ENCODE measurements at regions not wholly inside any gene's neighbourhood (a gene's known extent, or its start where the extent isn't known, plus 50 kb on each side); places are given as distances from the start of the nearest gene placed in this dataset.
A peak's percentile ranks its signal among the peaks of the same experiment; 100 is the strongest.
"Not testable (repeated sequence)": the region's sequence is repeated elsewhere in the genome, so short reads cannot be mapped to it uniquely, and the experiment has no call there.

- H3K27me3 Mint-ChIP-seq (ENCODE audit: low read depth); DNase-seq (ENCODE audit: low spot score); H3K36me3 Mint-ChIP-seq (ENCODE audit: low read depth); H3K27ac Mint-ChIP-seq; H3K4me3 Mint-ChIP-seq; H3K4me1 Mint-ChIP-seq (ENCODE audit: low read depth); H3K9me3 Mint-ChIP-seq: not testable (repeated sequence)
Observed at GRCh38 chr4:77452117-77452516, 153.5 kb upstream of the CXCL13 start.

DNA sequence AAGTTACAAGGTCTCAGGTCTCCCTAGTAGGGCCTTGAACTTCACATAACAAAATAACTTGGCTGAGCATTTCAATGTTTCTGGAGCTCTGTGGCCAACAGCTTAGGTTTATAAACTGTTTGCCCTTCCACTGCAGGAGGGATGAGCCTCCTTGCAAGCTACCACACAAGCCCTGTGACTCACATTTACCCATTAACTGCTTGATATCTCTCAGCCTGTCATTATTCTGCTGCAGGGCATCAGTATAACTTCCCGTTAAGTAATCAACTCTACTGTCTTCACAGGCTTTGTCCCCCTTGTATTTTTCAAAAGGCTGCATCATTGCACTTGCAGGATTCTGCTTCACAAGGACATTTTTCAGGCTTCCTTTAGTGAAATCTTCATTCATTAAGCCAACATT is 151.7 kb upstream of the CXCL13 start:
- Mint-ChIP-seq H3K27me3 (ENCODE audit: low read depth) (peaks cover 3% of the 10 kb centered on the region), H3K4me3 (no peak overlapping the region), H3K27ac (no peak overlapping the region), H3K4me1 (ENCODE audit: low read depth) (no peaks in the 10 kb centered on the region), H3K36me3 (ENCODE audit: low read depth) (no peaks in the 10 kb centered on the region), H3K9me3 (no peaks in the 10 kb centered on the region)
- DNase-seq (ENCODE audit: low spot score), result no peak

- DNase-seq (ENCODE audit: low spot score), result no peak
- no peaks in the 10 kb centered on the region for H3K9me3 Mint-ChIP-seq
- H3K4me1 Mint-ChIP-seq (ENCODE audit: low read depth), result no peaks in the 10 kb centered on the region
- no peaks in the 10 kb centered on the region for H3K36me3 Mint-ChIP-seq (ENCODE audit: low read depth)
- H3K27me3 Mint-ChIP-seq (ENCODE audit: low read depth), result peaks cover 3% of the 10 kb centered on the region
- H3K4me3 Mint-ChIP-seq, result no peak overlapping the region
- H3K27ac Mint-ChIP-seq, result no peak overlapping the region
Observed at GRCh38 chr4:77454858-77455257, 150.8 kb upstream of the CXCL13 start.

DNA sequence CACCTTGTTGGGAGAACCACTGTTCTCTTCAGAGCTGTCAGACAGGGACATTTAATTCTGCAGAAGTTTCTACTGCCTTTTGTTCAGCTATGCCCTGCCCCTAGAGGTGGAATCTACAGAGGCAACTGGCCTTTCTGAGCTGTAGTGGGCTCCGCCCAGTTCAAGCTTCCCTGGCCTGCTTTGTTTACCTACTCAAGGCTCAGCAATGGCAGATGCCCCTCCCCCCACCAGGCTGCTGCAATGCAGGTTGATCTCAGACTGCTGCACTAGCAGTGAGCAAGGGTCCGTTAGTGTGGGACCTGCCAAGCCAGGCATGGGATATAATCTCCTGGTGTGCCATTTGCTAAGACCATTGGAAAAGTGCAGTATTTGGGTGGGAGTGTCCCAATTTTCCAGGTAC is 141.5 kb upstream of the CXCL13 start:
- H3K36me3 Mint-ChIP-seq (ENCODE audit: low read depth); H3K9me3 Mint-ChIP-seq; H3K27ac Mint-ChIP-seq; H3K27me3 Mint-ChIP-seq (ENCODE audit: low read depth); H3K4me1 Mint-ChIP-seq (ENCODE audit: low read depth); DNase-seq (ENCODE audit: low spot score); H3K4me3 Mint-ChIP-seq: not testable (repeated sequence)

DNA sequence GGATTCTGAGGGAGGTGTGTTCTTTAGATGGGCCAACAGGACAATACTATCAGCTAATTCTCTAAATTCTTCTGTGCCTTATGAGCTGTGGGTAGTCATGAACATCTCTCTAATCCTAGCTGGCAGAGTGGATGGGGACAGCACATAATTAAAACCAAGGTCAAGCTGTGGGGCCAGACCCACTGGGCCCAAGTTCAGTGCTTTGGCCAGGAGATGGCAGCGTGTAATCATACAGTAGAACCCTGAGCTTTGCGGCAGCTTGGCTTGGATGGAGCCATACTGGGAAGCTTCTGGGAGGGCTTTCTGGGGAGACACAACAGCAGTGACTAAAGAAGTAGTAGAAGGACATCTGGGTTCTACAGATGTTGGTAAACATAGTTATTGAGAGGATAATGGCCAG is 140.3 kb upstream of the CXCL13 start:
- peak; percentile 26 for DNase-seq (ENCODE audit: low spot score)
- Mint-ChIP-seq H3K4me3 (no peak overlapping the region), H3K27me3 (ENCODE audit: low read depth) (peaks cover 2% of the 10 kb centered on the region), H3K36me3 (ENCODE audit: low read depth) (no peaks in the 10 kb centered on the region), H3K27ac (no peak overlapping the region), H3K4me1 (ENCODE audit: low read depth) (no peaks in the 10 kb centered on the region), H3K9me3 (no peaks in the 10 kb centered on the region)

DNA sequence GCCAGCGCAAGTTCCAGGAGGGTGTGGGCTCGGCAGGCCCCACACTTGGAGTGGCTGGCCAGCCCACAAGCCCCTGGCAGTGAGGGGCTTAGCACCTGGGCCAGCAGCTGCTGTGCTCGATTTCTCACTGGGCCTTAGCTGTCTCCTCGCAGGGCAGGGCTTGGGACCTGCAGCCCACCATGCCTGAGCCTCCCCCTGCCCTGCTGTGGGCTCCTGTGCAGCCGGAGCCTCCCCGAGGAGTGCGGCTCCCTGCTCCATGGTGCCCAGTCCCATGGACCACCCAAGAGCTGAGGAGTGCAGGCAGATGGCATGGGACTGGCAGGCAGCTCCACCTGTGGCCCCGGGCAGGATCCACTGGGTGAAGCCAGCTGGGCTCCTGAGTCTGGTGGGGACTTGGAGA is 139.2 kb upstream of the CXCL13 start:
- Mint-ChIP-seq H3K27ac (no peak overlapping the region), H3K36me3 (ENCODE audit: low read depth) (no peaks in the 10 kb centered on the region), H3K4me3 (no peak overlapping the region), H3K27me3 (ENCODE audit: low read depth) (peaks cover 2% of the 10 kb centered on the region), H3K4me1 (ENCODE audit: low read depth) (no peaks in the 10 kb centered on the region), H3K9me3 (no peaks in the 10 kb centered on the region)
- DNase-seq (ENCODE audit: low spot score), result no peak

DNA sequence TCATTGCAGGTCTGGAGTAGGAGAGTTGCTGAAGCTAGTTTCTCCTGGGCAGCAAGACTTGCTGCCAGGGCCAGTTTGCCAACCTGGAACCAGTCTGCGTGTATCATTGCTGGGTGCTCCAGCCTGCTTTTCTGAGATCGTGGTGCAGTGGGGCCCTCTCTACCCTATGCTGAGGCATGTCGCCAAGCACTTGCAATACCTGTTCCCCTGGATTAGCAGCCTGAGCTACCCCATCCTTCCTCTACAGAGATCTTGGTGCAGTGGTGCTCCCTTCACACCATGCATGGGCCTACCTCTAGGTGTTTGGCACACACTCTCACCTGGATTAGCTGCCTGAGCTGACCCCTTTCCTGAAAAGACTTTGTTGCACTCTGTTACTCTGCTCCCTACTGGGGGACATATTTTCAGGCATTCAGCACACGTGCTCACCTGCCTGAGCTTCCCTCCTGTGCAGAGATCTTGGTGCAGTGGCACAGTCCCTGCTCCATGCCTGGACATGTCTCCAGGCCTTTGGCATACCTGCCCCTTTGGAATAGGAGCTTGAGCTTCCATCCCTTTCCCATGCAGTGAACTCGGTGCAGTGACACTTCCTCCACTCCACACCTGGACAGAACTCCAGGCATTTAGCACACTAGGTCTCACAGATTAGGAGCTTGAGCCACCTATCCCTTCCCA is 133.7 kb upstream of the CXCL13 start:
- no peaks in the 10 kb centered on the region for H3K9me3 Mint-ChIP-seq
- no peak overlapping the region for H3K27ac Mint-ChIP-seq
- peaks cover 17% of the 10 kb centered on the region for H3K27me3 Mint-ChIP-seq (ENCODE audit: low read depth)
- no peaks in the 10 kb centered on the region for H3K4me1 Mint-ChIP-seq (ENCODE audit: low read depth)
- H3K4me3 Mint-ChIP-seq, result no peak overlapping the region
- H3K36me3 Mint-ChIP-seq (ENCODE audit: low read depth), result no peaks in the 10 kb centered on the region
- no peak for DNase-seq (ENCODE audit: low spot score)

DNA sequence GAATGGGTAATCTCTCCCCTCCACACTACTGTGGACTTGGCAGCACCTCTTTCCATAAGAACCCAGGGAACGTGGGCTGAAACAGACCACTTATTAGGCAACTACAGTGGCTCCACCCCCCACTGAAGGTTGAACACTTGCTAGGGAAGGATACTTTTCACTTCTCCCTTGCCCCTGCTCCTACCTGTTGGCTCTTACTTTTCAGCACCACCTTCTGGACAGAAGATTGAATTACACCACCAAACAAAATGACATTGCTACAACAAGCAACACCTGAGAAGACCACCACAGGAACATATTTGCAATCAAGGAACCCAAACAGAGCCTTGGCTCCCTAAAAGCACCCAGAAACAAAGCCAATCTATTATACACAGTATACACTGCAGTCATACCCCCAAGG is 132.1 kb upstream of the CXCL13 start:
- Mint-ChIP-seq H3K9me3 (no peaks in the 10 kb centered on the region), H3K27ac (no peak overlapping the region), H3K4me1 (ENCODE audit: low read depth) (no peaks in the 10 kb centered on the region), H3K36me3 (ENCODE audit: low read depth) (no peaks in the 10 kb centered on the region), H3K27me3 (ENCODE audit: low read depth) (peaks cover 17% of the 10 kb centered on the region), H3K4me3 (no peak overlapping the region)
- DNase-seq (ENCODE audit: low spot score), result no peak

DNA sequence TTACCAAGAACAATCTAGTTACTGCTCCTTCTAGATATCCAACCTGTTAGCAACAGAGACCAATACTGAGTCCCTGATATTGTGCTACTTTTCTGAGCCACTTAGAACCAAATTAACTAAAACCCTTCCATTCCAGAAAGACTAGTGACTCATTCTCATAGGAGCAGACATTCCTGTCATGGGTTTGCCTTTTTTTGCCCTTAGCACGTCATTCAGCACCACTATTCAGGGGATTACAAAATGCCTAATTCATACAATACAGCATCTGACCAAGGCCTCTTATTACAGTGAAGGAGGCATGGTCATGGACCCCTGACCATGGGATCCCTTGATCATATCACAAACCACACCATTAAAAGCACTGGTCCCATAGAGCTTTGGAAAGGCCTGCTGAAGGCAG is 123.8 kb upstream of the CXCL13 start:
- no peaks in the 10 kb centered on the region for H3K9me3 Mint-ChIP-seq
- H3K4me1 Mint-ChIP-seq (ENCODE audit: low read depth), result no peaks in the 10 kb centered on the region
- no peak overlapping the region for H3K4me3 Mint-ChIP-seq
- H3K27me3 Mint-ChIP-seq (ENCODE audit: low read depth), result no peaks in the 10 kb centered on the region
- no peak overlapping the region for H3K27ac Mint-ChIP-seq
- H3K36me3 Mint-ChIP-seq (ENCODE audit: low read depth), result no peaks in the 10 kb centered on the region
- no peak for DNase-seq (ENCODE audit: low spot score)

GRCh38 chr4:77488882-77489281 is 116.7 kb upstream of the CXCL13 start:
- Mint-ChIP-seq H3K9me3 (no peaks in the 10 kb centered on the region), H3K36me3 (ENCODE audit: low read depth) (no peaks in the 10 kb centered on the region), H3K4me1 (ENCODE audit: low read depth) (no peaks in the 10 kb centered on the region), H3K27ac (no peak overlapping the region), H3K27me3 (ENCODE audit: low read depth) (no peaks in the 10 kb centered on the region), H3K4me3 (no peak overlapping the region)
- DNase-seq (ENCODE audit: low spot score), result no peak

DNA sequence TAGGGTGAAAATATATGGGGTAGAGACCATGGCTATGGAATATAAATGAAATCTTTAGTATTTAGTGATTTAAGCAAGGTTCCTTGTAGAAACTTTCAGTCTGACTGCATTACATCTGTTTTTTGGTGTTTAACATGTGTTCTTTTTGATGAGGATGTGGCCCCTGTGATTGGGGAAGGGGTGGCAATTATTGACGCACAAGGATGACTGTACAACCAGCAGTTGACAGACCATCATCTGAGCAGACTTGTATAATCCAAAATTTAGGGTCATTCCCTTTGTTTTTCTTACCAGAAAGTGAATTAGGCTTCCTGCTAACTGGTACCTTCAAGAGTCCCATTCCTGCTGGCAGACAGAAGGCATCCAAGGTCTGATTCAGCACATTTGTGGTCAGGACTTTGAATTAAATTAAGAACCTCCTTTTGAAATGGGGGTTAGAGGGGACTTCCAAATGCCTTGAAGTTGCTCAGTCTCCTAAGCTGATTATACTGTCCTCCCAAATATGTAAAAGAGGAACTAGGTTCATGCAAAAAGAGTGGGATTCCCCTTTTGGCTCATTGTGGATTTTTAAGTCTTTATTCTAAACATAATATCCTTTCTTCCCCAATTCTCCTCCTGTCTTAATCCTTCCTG is 112.4 kb upstream of the CXCL13 start:
- peaks cover under 1% of the 10 kb centered on the region for H3K27me3 Mint-ChIP-seq (ENCODE audit: low read depth)
- no peaks in the 10 kb centered on the region for H3K9me3 Mint-ChIP-seq
- H3K36me3 Mint-ChIP-seq (ENCODE audit: low read depth), result no peaks in the 10 kb centered on the region
- no peak overlapping the region for H3K4me3 Mint-ChIP-seq
- H3K27ac Mint-ChIP-seq, result no peak overlapping the region
- DNase-seq (ENCODE audit: low spot score), result no peak
- H3K4me1 Mint-ChIP-seq (ENCODE audit: low read depth), result no peaks in the 10 kb centered on the region

DNA sequence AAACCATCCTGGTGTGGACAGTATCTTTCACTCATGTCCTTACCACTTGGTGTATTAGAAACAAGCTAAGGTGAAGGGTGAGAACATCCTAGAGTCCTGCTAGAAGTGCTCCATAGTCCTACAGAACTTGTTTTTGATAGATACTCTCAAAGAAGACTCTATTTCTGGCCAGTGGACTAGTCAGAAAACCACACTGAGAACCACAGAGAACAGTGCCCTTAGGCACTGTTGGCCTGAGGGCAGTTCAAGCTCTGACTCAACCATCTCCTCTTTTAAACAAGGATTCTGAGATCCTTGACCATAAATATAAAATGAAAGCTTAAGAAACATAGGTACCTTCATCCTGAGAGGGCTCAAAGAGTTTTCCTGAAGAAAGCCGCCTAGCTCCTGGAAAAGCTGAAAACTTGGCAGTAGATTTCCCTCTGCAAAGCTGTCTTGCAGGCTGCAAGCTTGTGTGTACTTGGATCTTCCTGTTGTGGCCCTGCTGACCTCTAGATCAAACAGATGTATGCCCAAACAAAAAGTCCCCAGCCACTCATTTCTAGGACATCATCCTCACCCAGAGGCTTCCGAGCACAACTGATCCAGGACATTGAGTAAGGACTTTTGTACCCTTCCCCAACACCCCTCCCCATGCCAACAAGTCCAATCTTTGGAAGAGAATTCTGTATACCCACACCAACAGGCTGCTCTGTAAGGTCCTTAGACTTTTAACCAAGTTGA is 111.6 kb upstream of the CXCL13 start:
- Mint-ChIP-seq H3K36me3 (ENCODE audit: low read depth) (no peaks in the 10 kb centered on the region), H3K4me1 (ENCODE audit: low read depth) (no peaks in the 10 kb centered on the region), H3K9me3 (no peaks in the 10 kb centered on the region), H3K4me3 (no peak overlapping the region), H3K27ac (no peak overlapping the region), H3K27me3 (ENCODE audit: low read depth) (peaks cover 2% of the 10 kb centered on the region)
- DNase-seq (ENCODE audit: low spot score), result no peak

- H3K36me3 Mint-ChIP-seq (ENCODE audit: low read depth), result no peaks in the 10 kb centered on the region
- DNase-seq (ENCODE audit: low spot score), result no peak
- H3K9me3 Mint-ChIP-seq, result no peaks in the 10 kb centered on the region
- peaks cover 5% of the 10 kb centered on the region for H3K27me3 Mint-ChIP-seq (ENCODE audit: low read depth)
- H3K27ac Mint-ChIP-seq, result no peak overlapping the region
- no peak overlapping the region for H3K4me3 Mint-ChIP-seq
- no peaks in the 10 kb centered on the region for H3K4me1 Mint-ChIP-seq (ENCODE audit: low read depth)
Observed at GRCh38 chr4:77496457-77496856, 109.2 kb upstream of the CXCL13 start.

DNA sequence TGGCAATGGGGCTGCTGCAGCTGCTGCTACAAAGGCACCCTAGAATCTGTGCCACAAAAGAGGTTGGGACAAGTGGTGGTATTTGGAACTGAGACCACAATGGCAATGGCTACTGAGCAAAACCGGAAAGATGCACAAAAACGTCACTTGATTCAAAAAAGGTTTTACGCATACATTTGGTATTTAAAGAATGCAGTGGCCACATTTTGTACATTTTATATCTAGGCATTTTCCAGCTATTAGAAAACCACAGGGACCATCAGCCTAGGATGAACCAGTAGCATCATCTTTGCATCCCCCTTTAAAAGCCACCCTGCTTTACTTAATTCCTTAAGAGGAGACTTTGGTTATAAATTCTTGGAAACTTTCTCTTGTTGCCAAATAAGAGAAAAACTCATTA is 104.8 kb upstream of the CXCL13 start:
- no peak for DNase-seq (ENCODE audit: low spot score)
- Mint-ChIP-seq H3K4me3 (no peak overlapping the region), H3K4me1 (ENCODE audit: low read depth) (no peaks in the 10 kb centered on the region), H3K27ac (no peak overlapping the region), H3K36me3 (ENCODE audit: low read depth) (no peaks in the 10 kb centered on the region), H3K9me3 (no peaks in the 10 kb centered on the region), H3K27me3 (ENCODE audit: low read depth) (peaks cover 9% of the 10 kb centered on the region)
